Embryonic facial prominence (tissue), 1 donor: ENCODE measurements at regions not wholly inside any gene's neighbourhood (a gene's known extent, or its start where the extent isn't known, plus 50 kb on each side); places are given as distances from the start of the nearest gene placed in this dataset.

ENCODE experiments used
- DNase-seq: peaks from one replicate; pipeline ENCODE4 v3.0.0-alpha.2; 2016; ENCODE audit errors: extremely low spot score

DNA sequence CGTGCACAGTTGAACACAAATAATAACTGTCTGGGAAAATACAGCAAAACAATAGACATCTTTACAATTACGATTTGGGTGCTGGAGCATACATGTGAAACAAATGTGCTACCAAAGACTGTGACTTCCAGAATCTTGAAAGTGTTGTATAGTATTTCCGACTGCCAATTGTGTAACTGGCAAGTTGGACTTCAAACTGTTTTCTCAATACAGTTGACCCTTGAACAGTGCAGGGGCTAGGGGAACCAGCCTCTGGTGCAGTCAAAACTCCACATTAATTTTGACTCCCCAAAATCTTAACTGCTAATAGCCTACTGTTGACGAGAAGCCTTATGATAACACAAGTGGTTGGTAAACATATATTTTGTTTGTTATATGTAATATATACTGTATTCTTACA, 904.2 kb downstream of the EPHA3 start:
- DNase-seq, result no peak

DNA sequence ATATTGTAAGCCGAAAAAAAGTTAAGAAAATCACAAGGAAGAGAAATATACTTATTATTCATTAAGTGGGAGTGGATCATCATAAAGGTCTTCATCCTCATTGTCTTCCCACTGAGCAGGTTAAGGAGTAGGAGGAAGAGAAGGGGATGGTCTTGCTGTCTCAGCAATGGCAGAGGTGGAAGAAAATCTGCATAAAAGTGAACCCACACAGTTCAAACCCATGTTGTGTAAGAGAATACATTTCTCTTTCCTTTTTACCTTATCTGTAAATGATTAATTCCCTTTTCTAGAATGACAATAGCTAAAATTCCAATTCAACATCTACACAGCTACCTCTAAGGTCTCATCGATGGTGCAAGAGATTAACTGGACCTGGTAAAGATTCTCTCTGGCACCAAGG, 904.6 kb downstream of the EPHA3 start:
- no peak for DNase-seq

DNA sequence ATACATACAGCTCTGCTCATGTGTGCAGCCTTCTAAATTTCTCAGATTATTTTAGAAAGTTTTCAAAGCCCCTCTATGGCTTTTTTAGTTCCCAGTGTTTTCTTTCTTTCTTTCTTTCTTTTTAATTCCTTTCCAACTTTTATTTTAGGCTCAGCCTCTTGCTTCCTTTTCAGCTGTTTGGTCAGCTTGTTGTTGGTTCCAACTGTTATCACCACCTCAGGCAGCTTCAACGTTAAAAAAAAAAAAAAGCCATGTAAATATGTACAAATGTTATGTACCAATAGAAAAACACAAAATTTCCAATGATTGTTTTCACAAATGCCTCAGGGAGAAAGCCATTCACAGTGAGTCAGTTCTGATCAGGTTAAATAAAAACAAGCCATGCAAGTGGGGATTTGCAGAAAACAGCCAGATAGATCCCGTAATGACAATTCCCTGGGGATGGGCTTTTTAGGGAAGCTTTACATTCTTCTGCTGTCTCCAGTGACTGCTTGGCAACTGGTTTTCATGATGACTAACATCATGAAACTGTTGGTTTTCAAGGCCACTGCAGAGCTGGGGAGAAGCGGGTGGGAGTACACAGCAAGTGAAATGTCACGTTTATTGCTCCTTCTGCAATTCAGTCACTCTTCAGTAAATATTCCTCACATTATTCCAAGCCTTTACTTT, 908.4 kb downstream of the EPHA3 start:
- DNase-seq, result no peak

DNA sequence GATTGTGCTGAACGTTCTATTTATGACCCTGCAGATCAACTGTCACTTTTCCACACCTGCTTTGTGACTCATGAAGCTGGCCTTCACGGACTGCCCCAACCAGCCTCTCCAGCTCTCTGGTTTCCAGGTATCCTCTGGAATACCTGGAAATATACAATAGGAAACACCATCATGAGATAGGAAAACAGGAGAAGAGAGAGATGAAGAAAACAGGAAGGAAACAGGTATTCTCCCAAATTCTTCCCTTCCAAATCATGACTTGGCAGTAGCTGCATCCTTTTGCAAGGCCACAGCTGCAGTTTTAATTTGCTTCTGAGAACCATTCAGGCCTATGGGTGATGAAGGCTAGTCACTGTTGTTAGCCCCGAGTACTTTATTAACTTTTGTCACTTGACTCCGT, 909.1 kb downstream of the EPHA3 start:
- no peak for DNase-seq

DNA sequence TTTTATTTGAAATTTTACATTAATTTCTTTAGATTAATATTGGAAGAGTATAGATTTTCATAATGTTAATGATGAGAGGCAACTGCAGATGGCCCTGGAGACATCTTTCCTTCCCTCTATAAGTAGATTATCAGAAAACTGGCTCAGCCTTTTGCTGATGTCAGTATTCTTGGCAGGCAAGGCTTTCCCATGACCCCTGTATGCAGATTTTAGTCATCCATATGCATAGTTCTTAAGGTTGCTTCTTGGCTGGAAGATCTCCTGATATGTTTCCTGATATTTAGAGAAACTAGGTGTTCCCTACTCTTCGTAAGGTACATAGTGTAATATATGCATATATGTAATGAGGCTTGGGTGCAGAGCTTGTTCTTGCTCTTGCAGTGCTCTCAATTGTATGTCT, 911.4 kb downstream of the EPHA3 start:
- no peak for DNase-seq

DNA sequence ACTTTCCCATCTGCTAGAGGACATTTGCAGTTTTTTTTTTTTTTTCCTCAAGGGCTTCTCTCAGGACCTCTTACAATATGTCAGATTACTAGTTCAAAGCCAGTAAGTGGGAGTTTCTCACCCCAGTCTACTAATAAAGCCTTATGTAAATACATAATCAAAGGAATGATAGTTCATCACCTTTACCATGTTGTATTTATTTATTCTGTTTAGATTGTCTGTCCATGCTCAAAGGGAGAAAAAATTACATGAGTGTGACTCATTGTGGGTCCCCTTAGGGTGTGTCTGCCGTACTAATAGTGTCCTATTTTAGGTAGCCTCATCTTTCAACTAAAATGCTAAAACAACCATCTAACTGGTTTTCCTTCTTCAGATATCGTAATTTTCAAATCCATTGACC, 917.6 kb downstream of the EPHA3 start:
- DNase-seq, result no peak

DNA sequence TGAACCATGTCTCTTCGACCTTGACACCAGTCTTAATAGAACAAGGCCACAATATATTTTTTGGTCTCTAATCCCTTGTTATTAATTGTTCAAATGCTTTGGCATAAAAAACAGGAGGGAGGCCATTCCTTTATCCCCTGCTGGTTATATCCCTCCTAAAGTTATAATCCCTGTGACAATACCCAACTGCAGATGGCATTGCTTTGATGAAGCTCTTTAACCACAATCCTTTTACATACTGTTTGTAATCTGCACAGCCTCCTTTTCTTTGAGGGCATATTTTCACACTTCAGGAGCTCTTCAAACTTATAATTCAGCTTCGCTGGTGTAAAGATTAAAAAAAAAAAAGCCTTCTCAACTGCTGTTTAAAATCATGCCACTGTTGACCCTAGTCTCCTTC, 919.0 kb downstream of the EPHA3 start:
- DNase-seq, result no peak

DNA sequence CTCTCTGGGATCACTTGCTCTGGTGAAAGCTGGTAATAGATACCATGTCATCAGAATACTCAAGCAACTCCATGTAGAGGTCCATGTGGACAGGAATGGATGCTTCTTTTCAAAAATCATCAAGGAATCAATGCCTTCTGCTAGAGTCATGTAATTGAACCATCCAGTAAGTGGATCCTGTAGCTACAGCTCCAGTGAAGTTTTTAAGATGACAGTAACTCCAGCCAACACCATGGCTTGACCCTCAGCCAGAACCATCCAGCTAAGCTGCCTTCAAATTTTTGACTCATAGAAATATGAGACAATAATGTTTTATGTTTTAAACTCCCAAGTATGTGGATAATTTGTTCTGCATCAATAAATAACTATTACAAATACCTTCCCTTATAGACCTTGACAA, 923.7 kb downstream of the EPHA3 start:
- no peak for DNase-seq

DNA sequence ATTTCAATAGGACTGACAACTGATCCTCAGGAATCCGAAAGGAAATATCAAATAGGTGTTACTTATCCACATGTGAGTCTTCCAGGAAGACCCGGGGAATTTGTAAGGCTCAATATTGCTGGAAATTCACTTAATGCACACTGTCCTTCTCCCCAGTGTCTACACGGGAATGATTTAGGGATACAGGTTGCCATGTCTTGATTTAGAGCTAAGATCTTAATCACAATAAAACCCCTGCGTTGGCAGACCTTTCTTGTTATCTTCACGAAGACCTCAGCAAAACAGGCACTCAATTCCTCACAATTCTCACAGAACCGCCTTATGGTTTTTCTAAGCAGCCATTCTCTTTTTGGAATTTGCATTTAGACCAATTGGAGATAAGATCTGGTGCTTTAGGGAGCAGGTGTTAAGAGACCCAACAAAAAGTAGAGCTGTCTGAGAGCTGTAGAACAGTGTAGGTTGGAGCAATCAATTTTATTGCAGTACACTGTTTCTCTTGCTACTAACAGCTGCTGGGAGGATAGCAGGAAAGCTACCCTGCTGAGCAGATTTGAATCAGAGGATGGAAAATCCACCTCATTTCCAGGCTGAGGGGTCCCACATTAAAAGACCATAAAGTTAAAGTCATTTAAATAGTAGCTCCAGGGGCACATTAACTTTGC, 925.7 kb downstream of the EPHA3 start:
- DNase-seq, result no peak

DNA sequence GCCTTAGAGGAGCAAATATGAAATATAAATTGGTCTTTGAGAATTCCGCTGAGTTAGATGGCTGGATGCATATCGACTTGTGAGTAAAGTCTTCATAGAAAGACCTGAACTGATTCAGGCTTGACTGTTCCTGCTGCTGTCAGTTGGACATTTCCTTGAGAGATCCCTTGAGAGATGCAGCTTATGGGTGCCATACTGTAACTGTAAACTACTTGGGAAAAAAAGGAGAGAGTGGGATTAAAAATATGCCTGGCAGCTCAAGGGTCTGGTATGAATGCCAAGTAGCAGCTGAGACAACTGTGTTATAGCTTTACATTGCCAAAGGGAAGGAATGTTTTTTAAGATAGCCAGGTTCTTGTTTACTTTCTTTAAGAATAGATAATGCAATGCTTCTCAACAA, 926.6 kb downstream of the EPHA3 start:
- no peak for DNase-seq

DNA sequence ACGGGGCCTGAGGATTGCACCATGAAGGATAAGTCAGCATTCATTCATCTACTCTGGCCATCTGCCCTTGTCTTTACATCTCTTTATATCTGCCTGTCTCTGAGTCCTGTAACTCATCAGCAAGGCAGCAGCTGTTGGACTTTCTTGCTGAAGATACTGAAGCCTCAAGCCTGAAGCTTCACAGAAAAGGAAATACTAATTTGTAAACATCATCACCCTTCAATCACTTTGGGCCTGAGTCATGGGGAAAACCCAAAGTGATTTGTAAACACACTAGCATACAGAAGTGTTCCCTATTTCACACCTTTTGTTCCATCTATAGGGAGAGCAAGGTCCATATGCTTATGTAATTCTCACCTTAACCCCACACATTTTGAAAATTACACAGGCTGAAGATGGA, 928.2 kb downstream of the EPHA3 start:
- DNase-seq, result no peak

DNA sequence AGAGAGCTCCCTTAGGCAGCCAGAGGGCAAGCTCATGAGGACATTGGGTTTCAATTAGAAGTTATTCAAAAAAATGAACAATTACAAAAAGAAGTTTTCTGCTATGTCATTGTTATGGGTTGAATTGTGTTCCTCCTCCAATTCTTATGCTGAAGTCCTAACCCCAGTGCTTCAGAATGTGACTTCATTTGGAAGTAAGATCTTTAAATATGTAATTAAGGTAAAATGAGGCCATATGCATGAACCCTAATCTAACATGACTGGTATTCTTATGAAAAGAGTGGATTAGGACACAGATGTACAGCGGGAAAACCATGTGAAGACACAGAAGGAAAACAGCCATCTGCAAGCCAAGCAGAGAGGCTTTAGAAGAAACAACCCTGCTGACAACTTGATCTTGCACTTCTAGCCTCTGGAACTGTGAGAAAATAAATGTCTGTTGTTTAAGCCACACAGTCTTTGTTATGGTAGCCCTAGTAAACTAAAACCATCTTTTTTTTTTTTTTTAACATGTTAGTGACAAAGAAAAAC, 929.6 kb downstream of the EPHA3 start:
- no peak for DNase-seq

DNA sequence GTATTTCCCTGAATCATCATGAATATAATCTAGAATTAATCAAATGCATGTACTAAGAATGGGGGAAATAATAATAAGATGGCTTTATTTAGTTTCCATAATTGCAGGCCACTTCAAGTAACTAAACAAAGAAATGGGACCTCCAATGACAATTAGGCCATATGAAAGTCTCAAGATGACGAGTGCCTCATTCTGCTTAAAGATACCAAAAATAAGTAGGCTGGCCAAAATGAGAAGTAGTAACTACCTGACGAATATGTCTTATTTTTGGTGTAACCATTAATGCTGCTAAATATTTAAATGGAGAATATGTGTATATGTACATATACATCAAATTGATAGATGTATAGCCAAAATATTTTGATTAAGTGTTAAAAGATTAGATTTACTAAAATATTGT, 932.6 kb downstream of the EPHA3 start:
- no peak for DNase-seq

DNA sequence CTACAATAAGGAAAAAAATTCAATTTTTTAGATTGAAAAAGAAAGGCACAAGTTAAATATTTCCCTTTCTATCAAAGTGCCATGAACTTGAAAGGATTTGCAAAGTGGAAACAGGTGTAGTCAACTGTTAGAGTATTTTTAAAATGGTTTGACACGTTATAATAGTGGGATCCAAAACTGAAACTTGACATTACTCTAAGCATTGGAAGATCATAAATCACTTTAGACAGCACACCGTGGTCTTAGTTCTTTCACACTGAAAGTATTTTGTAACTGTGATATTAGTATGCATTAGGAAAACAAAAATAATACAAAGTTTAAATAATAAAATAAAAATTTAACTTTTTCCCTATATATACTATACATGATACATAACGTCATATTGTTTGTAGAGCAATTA, 933.1 kb downstream of the EPHA3 start:
- DNase-seq, result no peak

DNA sequence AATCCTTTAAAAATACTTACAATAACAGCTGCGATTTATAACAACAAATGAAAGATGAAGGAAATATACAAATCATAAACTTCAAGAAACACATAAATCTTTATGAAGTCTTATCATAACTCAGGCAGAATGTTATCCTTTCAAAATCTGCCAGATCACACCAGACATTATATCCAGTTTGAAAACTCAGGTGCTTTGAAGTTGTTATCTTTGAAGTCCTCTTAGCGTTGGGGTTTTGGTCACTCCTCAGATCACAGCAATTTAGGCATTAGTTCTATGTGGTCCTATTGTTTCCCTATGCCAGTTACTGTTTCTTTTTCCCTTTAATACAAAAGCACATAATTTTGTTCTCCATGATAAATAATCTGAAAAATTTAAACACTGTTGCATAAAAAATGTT, 934.6 kb downstream of the EPHA3 start:
- DNase-seq, result no peak

DNA sequence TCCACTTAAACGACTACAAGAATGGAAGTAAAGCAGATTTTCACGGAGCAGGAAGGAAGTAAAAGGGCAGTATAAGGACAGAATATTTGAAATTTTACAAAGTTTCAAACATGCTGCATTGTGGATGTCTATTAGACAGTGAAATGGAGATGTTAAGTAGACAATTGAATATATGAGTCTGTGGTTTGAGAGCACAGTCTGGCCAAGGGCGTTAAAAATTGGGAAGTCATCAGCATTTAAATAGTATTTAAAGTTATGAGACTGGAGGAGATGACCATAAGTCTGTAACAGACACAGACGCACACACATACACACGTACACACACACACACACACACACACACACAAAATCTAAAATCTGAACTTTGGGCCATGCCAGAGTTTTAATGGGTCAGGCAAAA, 935.9 kb downstream of the EPHA3 start:
- no peak for DNase-seq

DNA sequence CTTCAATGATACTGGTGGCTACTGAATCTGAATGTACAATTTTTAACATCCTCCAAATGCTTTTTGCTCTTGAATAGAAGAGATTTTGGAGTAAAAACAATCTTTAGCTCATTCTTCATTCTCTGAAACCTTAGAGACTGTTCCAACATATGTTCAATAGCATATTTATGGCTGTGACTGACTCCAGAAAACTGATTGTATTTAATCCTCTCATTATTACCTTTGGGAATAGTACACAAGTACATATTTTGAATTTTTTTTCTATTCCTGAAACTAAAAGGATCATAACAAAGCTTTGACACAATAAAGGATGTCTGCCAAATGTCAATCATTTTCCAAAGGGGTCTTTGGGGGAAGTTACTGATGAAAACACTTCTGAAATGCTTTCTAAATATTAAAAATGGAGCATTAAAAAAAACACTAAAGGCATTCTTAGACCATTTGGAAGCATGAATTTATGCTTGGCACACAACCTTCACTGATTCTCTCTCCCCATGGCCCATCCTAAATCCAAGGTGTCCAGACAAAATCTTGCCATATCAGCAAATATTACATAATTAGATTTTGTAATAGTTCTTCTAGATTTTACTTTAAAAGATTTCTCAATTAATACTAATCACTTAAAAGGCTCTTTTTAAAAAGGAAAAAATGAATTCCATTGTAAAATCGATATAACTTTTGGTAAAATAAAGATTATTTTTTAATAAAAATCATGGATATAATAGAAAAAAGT, 936.8 kb downstream of the EPHA3 start:
- DNase-seq, result no peak

DNA sequence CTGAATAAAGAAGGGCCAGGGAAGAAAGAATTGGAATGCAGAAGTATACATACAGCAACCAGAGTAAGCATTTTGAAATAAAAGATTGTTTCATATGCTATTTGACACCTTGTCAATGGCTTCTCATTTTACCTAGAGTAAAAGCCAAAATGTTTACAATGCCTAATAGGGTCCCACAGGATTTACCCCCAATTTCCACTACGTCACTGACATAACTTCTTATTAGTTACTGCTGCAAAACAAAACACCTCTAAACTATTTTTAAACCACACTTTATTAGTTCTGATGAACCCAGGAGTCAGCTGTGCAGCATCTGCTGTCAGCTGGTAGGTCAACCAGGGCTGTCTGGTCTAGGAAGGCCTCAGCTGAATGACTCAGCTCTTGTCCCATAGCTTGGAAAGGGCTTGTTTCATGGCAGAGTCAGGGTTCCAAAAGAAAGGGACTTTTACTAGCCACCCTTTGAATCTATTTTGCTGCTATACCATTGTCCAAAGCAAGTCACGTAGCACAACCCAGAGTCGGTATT, 945.1 kb downstream of the EPHA3 start:
- no peak for DNase-seq

DNA sequence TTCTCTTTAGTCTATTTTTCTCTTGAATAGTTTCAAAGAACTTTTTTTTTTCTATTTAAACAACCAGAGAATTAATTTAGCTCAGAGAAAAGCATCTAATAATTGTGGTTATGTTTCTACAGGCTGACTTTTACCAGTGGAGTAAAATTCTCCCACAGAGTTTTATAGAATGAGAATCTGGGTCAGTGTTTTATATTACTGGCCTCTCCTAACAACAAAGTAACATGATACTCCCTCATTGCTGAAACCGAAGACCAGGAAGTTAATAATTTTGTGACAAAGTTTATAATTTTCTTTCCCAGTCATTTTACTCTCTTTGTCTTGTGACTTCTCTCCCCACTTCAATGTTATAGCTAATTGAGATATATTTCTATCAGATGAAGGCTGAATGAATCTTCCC, 946.9 kb downstream of the EPHA3 start:
- DNase-seq, result no peak

DNA sequence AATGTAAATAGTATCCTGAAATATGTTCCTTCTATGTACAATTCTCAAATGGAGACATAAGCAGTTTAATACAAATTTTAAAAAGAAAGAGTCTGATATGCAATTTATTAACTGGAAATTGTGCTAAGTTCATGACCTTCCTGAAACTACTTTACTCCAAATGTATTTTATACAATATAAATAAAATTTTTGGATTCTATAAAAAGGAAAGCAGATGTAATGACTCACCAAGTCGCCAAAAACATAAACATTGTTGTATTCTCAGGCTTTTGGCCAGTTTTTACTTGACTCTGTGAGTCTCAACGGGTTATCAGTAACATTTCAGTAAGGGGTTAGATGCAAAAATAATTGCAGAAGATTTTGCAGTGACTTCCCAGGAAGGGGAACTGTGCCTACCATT, 948.2 kb downstream of the EPHA3 start:
- no peak for DNase-seq

DNA sequence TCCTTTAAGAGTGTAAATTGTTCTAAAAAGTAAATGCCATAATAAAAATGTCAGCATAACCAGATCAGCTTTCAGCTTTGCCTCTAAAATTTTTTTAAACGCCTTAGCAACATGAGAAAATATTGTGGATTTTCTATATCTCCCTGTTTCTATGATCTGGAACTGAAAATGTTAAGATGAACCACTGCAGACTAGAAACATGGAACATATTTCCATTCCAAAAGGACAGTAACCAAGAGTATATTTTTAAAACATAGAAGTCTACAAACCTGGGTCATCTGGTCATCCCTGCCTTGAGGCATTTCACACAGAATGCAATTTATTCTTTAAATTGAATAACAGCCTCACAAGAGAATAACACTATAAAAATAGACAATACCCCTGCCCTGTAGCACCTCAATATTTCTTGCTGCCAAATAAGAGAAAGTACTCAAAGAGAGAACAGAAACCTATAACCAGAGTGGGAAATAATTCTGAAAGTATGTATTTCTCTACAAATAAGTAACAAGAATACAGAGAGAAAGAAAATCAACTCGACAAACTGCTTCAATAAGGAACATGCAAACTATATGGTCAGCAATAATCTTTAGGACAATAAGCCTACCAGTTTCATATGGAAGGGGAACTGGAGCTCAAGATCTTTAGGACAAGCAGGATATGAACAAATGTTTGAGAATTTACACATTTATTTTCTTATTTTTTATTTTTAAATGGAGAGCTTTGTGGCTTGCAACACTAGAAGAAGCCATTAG, 949.0 kb downstream of the EPHA3 start:
- no peak for DNase-seq

DNA sequence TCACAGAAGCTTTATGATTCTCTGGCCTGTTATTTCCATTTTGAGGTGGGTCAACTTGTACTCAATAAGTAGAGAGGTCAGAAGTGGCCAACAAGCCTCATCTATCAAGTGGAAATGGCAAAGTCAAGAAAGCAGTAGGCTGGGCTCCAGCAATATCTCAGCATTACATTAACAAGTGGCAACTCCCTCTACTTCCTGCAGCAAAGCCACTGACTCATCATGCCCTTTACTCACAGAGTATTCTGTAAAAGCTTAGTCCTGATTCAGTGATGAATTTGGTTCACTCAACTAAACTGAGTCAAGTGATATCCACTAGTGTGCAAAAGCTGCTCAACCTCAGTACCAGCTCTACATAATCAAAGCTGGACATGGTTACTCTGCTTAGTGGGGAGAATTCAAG, 954.6 kb downstream of the EPHA3 start:
- no peak for DNase-seq
